ENCODE measurements at regions not wholly inside any gene's neighbourhood (a gene's known extent, or its start where the extent isn't known, plus 50 kb on each side); places are given as distances from the start of the nearest gene placed in this dataset.
"Not testable (repeated sequence)": the region's sequence is repeated elsewhere in the genome, so short reads cannot be mapped to it uniquely, and the experiment has no call there.

DNA sequence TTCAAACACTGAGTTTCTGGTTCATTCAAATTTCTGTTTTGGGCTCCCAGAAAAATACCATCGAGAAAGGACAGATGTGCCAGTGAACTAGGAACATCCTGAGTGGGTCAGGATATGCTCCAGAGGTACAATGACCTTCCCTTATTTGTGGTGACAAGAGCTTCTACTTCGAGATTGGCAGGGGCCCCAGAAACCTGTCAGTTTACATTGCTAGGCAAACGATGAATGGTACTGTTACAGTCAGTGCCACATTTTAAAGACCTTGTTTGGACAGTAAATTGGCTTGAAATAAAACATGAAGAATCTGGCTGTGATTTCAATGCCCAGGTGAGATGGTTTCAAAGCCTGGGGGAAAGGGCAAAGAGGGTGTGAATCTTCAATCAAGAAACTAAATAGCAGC is 454.5 kb upstream of the ID4 start:
- DNase-seq (ENCODE audit: low read depth) = no peak
- TF ChIP-seq, protein P1, sequence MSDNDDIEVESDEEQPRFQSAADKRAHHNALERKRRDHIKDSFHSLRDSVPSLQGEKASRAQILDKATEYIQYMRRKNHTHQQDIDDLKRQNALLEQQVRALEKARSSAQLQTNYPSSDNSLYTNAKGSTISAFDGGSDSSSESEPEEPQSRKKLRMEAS (IDR thresholded peaks at IDR 0.05; ENCODE audit: low read depth, low read length) = no peak
- TF ChIP-seq MYC (IDR thresholded peaks at IDR 0.05; ENCODE audit: low read depth, low read length) = no peak
- H3K4me3 ChIP-seq (ENCODE audit: low read depth, low read length) = no peak overlapping the region

DNA sequence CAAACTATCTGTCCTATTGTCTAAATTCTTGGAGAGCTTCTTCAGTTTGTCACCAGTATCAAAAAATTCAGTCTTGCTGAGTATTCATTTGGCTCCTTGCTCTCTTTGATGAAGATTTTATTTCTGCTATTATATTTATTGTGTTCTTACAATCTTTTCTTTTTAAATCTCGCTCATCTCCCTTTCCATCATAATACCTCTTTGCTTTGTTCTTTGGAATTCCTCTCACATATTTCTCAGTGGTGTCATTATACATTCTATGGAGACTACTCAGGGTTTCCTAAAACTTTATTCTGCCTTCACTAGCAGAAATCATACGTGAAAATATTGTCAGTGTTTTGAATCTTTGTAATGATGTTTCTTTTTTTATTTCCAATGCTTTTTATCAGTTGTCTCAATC is 445.2 kb upstream of the ID4 start:
- TF ChIP-seq, protein P2, sequence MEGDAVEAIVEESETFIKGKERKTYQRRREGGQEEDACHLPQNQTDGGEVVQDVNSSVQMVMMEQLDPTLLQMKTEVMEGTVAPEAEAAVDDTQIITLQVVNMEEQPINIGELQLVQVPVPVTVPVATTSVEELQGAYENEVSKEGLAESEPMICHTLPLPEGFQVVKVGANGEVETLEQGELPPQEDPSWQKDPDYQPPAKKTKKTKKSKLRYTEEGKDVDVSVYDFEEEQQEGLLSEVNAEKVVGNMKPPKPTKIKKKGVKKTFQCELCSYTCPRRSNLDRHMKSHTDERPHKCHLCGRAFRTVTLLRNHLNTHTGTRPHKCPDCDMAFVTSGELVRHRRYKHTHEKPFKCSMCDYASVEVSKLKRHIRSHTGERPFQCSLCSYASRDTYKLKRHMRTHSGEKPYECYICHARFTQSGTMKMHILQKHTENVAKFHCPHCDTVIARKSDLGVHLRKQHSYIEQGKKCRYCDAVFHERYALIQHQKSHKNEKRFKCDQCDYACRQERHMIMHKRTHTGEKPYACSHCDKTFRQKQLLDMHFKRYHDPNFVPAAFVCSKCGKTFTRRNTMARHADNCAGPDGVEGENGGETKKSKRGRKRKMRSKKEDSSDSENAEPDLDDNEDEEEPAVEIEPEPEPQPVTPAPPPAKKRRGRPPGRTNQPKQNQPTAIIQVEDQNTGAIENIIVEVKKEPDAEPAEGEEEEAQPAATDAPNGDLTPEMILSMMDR (IDR thresholded peaks at IDR 0.05; ENCODE audit: low read depth, low read length) = no peak
- TF ChIP-seq MYC (IDR thresholded peaks at IDR 0.05; ENCODE audit: low read depth, low read length) (no peak), POLR2A (IDR thresholded peaks at IDR 0.05; ENCODE audit: extremely low read depth, insufficient read length) (no peak)
- TF ChIP-seq, protein P1 (IDR thresholded peaks at IDR 0.05; ENCODE audit: low read depth, low read length) = no peak
- H3K4me3 ChIP-seq (ENCODE audit: low read depth, low read length) = no peak overlapping the region
- DNase-seq (ENCODE audit: low read depth) = no peak

DNA sequence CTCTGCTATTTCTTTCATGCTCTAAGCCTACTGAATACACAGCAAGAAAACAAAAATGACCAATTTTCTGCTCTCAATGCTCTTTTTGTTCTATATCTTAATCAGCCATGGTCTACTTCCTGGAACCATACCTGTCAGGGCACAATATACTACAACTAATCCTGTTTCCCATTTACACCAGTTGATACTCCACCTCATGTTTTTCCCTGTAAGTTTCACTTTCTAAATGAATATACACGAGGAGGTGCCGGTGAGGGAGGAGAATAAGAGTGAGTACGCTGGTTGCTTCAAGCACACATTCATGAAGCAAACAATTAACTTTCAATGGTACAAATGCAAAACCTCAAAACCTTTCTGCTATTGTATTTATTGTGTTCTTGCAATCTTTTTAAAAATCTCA is 443.1 kb upstream of the ID4 start:
- no peak overlapping the region for H3K4me3 ChIP-seq (ENCODE audit: low read depth, low read length)
- TF ChIP-seq POLR2A (IDR thresholded peaks at IDR 0.05; ENCODE audit: extremely low read depth, insufficient read length) (no peak), MYC (IDR thresholded peaks at IDR 0.05; ENCODE audit: low read depth, low read length) (no peak)
- TF ChIP-seq, protein P1 (IDR thresholded peaks at IDR 0.05; ENCODE audit: low read depth, low read length) = no peak
- TF ChIP-seq, protein P2 (IDR thresholded peaks at IDR 0.05; ENCODE audit: low read depth, low read length) = no peak
- no peak for DNase-seq (ENCODE audit: low read depth)

DNA sequence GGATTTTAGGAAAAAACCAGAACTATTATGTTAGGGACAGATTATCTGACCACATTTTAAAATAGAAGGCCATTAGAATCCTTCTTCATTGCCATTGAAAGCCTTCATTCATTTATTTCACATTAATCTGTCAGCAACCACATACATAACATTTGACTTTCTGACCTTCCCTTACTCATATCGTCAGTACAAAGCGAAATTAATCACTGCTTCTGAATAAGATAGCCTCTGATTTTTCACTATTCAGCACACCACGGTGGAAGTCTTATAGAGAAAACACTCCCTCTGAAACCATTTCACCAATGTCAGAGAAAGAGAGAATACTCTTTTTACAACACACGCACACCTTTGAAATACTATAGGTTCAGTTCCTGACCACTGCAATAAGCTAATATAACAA is 442.5 kb upstream of the ID4 start:
- H3K4me3 ChIP-seq (ENCODE audit: low read depth, low read length) = no peak overlapping the region
- TF ChIP-seq, protein P2 (IDR thresholded peaks at IDR 0.05; ENCODE audit: low read depth, low read length) = no peak
- TF ChIP-seq MYC (IDR thresholded peaks at IDR 0.05; ENCODE audit: low read depth, low read length) (no peak), POLR2A (IDR thresholded peaks at IDR 0.05; ENCODE audit: extremely low read depth, insufficient read length) (no peak)
- TF ChIP-seq, protein P1 (IDR thresholded peaks at IDR 0.05; ENCODE audit: low read depth, low read length) = no peak
- no peak for DNase-seq (ENCODE audit: low read depth)

DNA sequence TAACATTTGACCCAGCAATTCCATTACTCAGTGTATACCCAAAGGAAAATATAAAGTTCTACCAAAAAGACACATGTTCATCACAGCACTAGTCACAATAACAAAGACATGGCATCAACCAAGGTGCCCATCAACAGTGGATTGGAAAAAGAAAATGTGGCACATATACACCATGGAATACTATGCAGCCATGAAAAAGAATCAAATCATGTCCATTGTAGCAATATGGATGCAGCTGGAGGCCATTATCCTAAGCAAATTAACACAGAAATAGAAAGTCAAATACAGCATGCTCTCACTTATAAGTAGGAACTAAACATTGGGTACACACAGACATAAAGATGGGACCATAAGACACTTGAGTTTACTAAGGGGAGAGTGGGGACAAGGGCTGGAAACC is 441.9 kb upstream of the ID4 start:
- no peak for DNase-seq (ENCODE audit: low read depth)
- no peak overlapping the region for H3K4me3 ChIP-seq (ENCODE audit: low read depth, low read length)
- TF ChIP-seq, protein P2 (IDR thresholded peaks at IDR 0.05; ENCODE audit: low read depth, low read length) = no peak
- no peak for TF ChIP-seq MYC (IDR thresholded peaks at IDR 0.05; ENCODE audit: low read depth, low read length)
- TF ChIP-seq, protein P1 (IDR thresholded peaks at IDR 0.05; ENCODE audit: low read depth, low read length) = no peak
- TF ChIP-seq POLR2A (IDR thresholded peaks at IDR 0.05; ENCODE audit: extremely low read depth, insufficient read length) = no peak

DNA sequence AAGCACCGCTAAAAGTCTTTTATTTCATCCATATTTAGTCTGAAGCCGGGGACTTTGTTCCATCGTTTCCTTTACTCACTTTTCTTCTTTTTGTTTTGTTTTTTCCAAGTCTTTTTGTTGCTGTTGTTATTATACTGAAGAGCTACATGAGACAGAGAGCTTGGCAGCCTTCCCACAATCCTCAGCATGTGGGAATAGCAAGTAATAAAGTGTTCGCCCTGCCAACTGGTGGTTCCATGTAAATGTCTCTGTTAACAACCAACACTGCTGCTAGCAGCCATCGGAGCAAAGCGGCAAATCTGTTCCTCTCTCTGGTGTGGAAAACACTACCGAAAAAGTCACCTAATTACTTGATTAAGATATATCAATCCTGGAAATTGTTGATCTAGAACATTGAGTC is 437.8 kb upstream of the ID4 start:
- TF ChIP-seq, protein P2 (IDR thresholded peaks at IDR 0.05; ENCODE audit: low read depth, low read length) = no peak
- TF ChIP-seq MYC (IDR thresholded peaks at IDR 0.05; ENCODE audit: low read depth, low read length) (no peak), POLR2A (IDR thresholded peaks at IDR 0.05; ENCODE audit: extremely low read depth, insufficient read length) (no peak)
- TF ChIP-seq, protein P1 (IDR thresholded peaks at IDR 0.05; ENCODE audit: low read depth, low read length) = no peak
- DNase-seq (ENCODE audit: low read depth) = no peak
- H3K4me3 ChIP-seq (ENCODE audit: low read depth, low read length) = no peak overlapping the region

DNA sequence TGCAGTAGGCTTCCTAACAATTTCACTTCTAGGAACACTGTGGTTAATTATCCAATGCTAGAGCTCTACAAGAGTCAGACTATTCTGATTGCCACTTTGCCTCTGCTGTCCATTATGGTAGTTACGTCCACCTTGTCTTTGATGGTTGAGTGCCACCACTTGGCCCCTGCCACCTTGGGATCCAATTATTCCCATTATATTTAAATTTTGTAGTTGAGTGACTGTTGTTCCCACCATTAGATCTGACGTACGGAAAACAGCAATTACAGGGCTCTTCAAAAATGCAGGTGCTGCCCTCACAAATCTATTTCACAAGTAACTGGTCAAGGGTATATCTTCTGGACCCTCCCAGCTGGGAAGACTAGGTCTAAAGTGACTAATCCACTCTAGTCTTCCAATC is 432.3 kb upstream of the ID4 start:
- DNase-seq (ENCODE audit: low read depth); H3K4me3 ChIP-seq (ENCODE audit: low read depth, low read length): not testable (repeated sequence)
